Pancreas (tissue), 10 donors: ENCODE measurements at regions not wholly inside any gene's neighbourhood (a gene's known extent, or its start where the extent isn't known, plus 50 kb on each side); places are given as distances from the start of the nearest gene placed in this dataset.
"Not testable (repeated sequence)": the region's sequence is repeated elsewhere in the genome, so short reads cannot be mapped to it uniquely, and the experiment has no call there.

ENCODE experiments used
- ATAC-seq, 4 donors: fragments of 200-7000 bp; cut with Tn5 transposase; one replicate each; pipeline versions ENCODE4 v1.8.0 to v1.9.1; 2020; ENCODE audit warnings: mild to moderate bottlenecking in 4 of 4, moderate library complexity in 4 of 4
- DNase-seq, 6 donors: peaks; one replicate each; pipeline ENCODE4 v3.0.0-alpha.2; 2020
- FAIRE-seq: peaks from 2 replicates; lab custom pipeline; 2012; peaks lifted over from hg19 to GRCh38; lab: Jason Lieb, UNC
- H3K27ac ChIP-seq, 4 donors: fragments of 200-600 bp; sonication (generic); 1 replicate in 3 of 4; 2 replicates in 1 of 4; pipeline versions ENCODE4 v1.5.0 to v1.8.0; 2020
- H3K27me3 ChIP-seq, 4 donors: fragments of 200-600 bp; one replicate each; pipeline ENCODE4 v1.8.0; 2021
- H3K36me3 ChIP-seq, 3 donors: fragments of 200-600 bp; sonication (generic) in 1 of 3; one replicate each; pipeline versions ENCODE4 v1.5.0 to v1.8.0; 2020 to 2021
- H3K4me1 ChIP-seq, 3 donors: fragments of 200-600 bp; one replicate each; pipeline ENCODE4 v1.8.0; 2021
- H3K4me3 ChIP-seq, 4 donors: fragments of 200-600 bp; sonication (generic) in 2 of 4; one replicate each; pipeline versions ENCODE4 v1.5.0 to v1.8.0; 2020 to 2021
- H3K9me3 ChIP-seq, 4 donors: fragments of 200-600 bp; one replicate each; pipeline ENCODE4 v1.8.0; 2021
- CTCF ChIP-seq, 4 donors: fragments of 200-600 bp; sonication (generic) in 3 of 4; IDR thresholded peaks; one replicate each; pipeline versions ENCODE4 v1.5.0 to v1.8.0; 2021; ENCODE audit warnings: antibody characterized with exemption in 4 of 4
- WGBS, 2 donors: extraction: QIAGEN DNeasy Blood & Tissue Kit; methylation state at CpG; one replicate each; pipeline ENCODE4 v1.1.7; 2013; 5-methylcytosine and 5-hydroxymethylcytosine counted together
- intact Hi-C, 3 donors: fragments of 100-400 bp; cut with DNase I; formaldehyde crosslinking; loops; one replicate each; pipeline versions ENCODE4 v1.11.1 to v1.14.2; 2022
- donor health status: healthy with polysubstance abuse.
- donor health status: DM: no; HTN: no; CAD: no; lungs with moderate emphysema.
- donor health status: DM: no; HTN: no; CAD: no.
- donor health status: control.
- donor health status: control.
- donor health status: Bipolar disorder and iron deficiency.
- donor health status: DM: yes; HTN: yes; CAD: no.
- donor health status: DM: no; HTN: no; CAD: no.
- donor health status: DM: no; HTN: no; CAD: no.
- donor health status: DM: yes; HTN: yes; CAD: no.

GRCh38 chr2:59756150-59756549, 797.3 kb downstream of the BCL11A start:
- FAIRE-seq (no peak), DNase-seq (no peak), ATAC-seq (no peak)
- 93 to 96% methylated on average over 5 of the region's 5 CpGs for WGBS, 2 donors
- TF ChIP-seq CTCF (IDR thresholded peaks at IDR 0.05) = no peak
- H3K9me3 ChIP-seq = no peaks in the 10 kb centered on the region
- H3K27me3 ChIP-seq = no peaks in the 10 kb centered on the region
- intact Hi-C loops = no loop called here
- H3K4me3 ChIP-seq = no peak overlapping the region
- H3K4me1 ChIP-seq = no peaks in the 10 kb centered on the region
- H3K27ac ChIP-seq = no peak overlapping the region
- H3K36me3 ChIP-seq = no peaks in the 10 kb centered on the region

- Histone ChIP-seq H3K27ac (no peak overlapping the region), H3K36me3 (no peaks in the 10 kb centered on the region), H3K9me3 (no peaks in the 10 kb centered on the region), H3K27me3 (no peaks in the 10 kb centered on the region), H3K4me1 (no peaks in the 10 kb centered on the region), H3K4me3 (no peak overlapping the region)
- TF ChIP-seq CTCF (IDR thresholded peaks at IDR 0.05) = no peak
- FAIRE-seq (no peak), DNase-seq (no peak), ATAC-seq (no peak)
- 67% methylated on average over 9 of the region's 9 CpGs for WGBS, 2 donors
- intact Hi-C loops = no loop called here
Observed at GRCh38 chr2:59754011-59754735, 799.3 kb downstream of the BCL11A start.

GRCh38 chr2:59752512-59752911, 800.9 kb downstream of the BCL11A start:
- intact Hi-C loops = no loop called here
- Histone ChIP-seq H3K9me3 (no peaks in the 10 kb centered on the region), H3K27me3 (no peaks in the 10 kb centered on the region), H3K4me3 (no peak overlapping the region), H3K4me1 (no peaks in the 10 kb centered on the region), H3K27ac (no peak overlapping the region), H3K36me3 (no peaks in the 10 kb centered on the region)
- no peak for FAIRE-seq
- no peak for ATAC-seq
- 57% methylated on average over 1 of the region's 1 CpG for WGBS, 2 donors
- no peak for DNase-seq
- TF ChIP-seq CTCF (IDR thresholded peaks at IDR 0.05) = no peak

- no peak overlapping the region for H3K27ac ChIP-seq
- no peaks in the 10 kb centered on the region for H3K27me3 ChIP-seq
- no peaks in the 10 kb centered on the region for H3K4me1 ChIP-seq
- TF ChIP-seq CTCF (IDR thresholded peaks at IDR 0.05) = no peak
- WGBS, 2 donors = 69 to 71% methylated on average over 2 of the region's 2 CpGs
- DNase-seq (no peak), FAIRE-seq (no peak), ATAC-seq (no peak)
- intact Hi-C loops = no loop called here
- no peaks in the 10 kb centered on the region for H3K9me3 ChIP-seq
- no peaks in the 10 kb centered on the region for H3K36me3 ChIP-seq
- H3K4me3 ChIP-seq = no peak overlapping the region
Observed at GRCh38 chr2:59752071-59752470, 801.4 kb downstream of the BCL11A start.

GRCh38 chr2:59751214-59751613, 802.2 kb downstream of the BCL11A start:
- H3K36me3 ChIP-seq, ATAC-seq, H3K4me1 ChIP-seq, DNase-seq, H3K4me3 ChIP-seq, intact Hi-C loops, H3K27me3 ChIP-seq, FAIRE-seq, H3K9me3 ChIP-seq, H3K27ac ChIP-seq: not testable (repeated sequence)
- 92 to 99% methylated on average over 4 of the region's 4 CpGs for WGBS, 2 donors
